ENCODE measurements at regions not wholly inside any gene's neighbourhood (a gene's known extent, or its start where the extent isn't known, plus 50 kb on each side); places are given as distances from the start of the nearest gene placed in this dataset.

DNA sequence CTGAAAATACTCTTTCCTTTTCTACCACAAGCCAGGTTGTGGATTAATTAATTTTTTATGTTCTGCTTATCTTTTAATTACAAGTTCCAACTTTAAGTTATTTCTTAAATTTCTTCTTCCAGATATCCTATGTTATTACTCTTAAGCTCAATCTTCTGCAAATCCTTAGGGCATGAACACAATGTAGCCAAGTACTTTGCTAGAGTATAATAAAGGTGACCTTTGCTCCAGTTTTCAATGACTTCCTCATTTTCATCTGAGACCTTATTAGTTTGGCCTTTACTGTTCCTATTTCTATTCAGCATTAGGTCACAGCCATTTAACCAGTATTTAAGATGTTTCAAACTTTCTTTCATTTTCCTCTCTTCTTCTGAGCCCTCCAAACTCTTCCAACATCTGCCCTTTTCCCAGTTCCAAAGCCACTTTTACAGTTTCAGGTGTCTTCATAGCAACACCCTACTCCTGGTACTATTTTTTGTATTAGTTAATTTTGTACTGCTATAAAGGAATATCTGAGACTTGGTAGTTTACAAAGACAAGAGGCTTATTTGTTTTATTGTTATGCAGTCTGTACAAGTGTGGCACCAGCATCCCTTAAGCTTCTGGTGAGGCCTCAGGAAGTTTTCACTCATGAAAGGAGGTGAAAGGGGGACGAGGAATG, 886.2 kb upstream of the GHITM start:
- no peak for DNase-seq

DNA sequence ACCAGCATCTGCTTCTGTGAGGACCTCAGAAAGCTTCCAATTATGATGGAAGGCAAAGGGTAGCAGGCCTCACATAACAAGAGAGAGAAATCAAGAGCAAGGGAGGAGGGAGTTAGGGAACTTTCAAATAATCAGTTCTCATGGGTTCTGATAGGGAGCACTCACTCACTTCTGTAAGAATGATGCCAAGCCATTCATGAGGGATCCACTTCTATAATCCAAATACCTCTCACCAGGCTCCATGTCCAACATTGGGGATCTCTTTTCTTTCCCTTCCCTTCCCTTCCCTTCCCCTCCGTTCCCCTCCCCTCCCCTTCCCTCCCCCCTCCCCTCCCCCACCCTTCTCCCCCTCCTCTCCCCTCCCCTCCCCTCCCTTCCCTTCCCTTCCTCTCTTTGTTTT, 884.6 kb upstream of the GHITM start:
- DNase-seq = no peak

- DNase-seq = no peak
Observed at GRCh38 chr10:83262434-83262833, 876.9 kb upstream of the GHITM start.

DNA sequence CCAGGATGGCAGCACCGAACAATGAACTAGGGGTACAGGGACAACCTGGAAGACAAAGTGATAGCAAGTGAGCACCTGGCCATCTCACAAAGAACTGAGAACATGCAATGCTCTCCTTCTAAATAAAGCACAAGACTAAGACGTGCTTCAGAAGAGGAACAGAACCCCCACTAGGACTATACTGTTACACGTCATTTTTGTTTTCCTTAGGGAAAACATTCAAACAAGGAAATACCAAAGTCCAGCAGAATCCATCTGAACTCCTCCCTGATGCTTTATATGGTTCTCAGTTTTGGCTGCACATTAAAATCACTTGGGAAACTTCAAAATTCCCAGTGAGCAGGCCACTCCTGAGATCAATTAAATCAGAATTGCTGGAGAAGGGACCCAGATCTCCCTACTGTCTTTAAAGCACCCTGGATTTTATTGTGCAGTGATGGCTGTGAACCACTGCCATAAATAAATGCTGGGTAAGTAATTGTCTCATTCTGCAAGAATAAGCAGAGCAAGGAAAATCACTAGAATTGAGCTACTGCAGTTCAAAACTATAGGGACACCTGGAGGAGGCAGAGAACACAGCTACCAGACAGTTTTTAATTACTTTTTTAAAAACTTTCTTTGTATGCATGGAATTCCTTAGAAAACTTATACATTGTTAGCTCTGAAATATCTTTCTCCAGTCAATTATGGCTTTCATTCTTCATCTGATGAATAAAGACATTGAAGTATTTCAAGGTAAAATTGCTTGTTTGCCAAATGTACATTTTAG, 866.5 kb upstream of the GHITM start:
- peak; percentile 81 for DNase-seq

- peak; percentile 45 for DNase-seq
Observed at GRCh38 chr10:83274088-83274487, 865.2 kb upstream of the GHITM start.

GRCh38 chr10:83276971-83277370, 862.3 kb upstream of the GHITM start:
- no peak for DNase-seq

- no peak for DNase-seq
Observed at GRCh38 chr10:83283151-83283550, 856.2 kb upstream of the GHITM start.

GRCh38 chr10:83287374-83287773, 851.9 kb upstream of the GHITM start:
- DNase-seq = no peak

GRCh38 chr10:83289373-83289772, 849.9 kb upstream of the GHITM start:
- no peak for DNase-seq

DNA sequence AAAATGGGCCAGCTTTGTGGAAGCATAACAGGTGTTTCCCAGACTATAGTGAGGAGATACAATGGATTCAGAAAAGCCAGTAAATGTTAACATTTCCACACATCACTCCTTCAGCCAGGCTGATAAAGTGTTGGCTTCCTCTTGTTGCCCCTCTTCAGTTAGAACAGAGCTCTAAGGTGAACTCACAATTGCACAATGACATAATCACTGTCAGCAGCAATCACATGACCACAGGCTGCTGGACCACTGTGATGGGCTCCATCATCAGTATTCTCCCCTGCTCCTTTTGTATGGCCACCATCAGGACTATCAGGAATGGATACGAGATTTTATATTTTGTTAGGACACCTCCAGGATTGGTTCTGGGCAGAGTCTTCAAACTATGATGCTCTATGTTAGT, 849.4 kb upstream of the GHITM start:
- DNase-seq = no peak

GRCh38 chr10:83301732-83302131, 837.6 kb upstream of the GHITM start:
- no peak for DNase-seq

GRCh38 chr10:83302623-83303022, 836.7 kb upstream of the GHITM start:
- DNase-seq = no peak

- no peak for DNase-seq
Observed at GRCh38 chr10:83310688-83311087, 828.6 kb upstream of the GHITM start.

GRCh38 chr10:83312570-83312969, 826.7 kb upstream of the GHITM start:
- DNase-seq = no peak

DNA sequence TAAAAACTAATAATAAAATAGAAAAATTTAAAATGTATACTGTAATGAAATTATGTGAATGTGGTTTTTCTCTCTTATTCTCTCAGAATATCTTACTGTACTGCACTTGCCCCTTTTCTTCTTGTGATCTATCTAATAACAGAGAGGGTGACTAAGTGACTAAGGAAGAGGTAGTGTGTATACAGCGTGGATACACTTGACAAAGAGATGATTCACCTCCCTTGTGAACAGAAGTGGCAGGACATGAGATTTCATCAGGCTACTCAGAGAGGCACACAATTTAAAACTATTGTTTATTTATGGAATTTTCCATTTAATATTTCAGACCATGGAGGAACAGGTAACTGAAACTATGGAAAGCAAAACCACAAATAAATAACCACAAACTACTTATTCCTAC, 806.6 kb upstream of the GHITM start:
- no peak for DNase-seq

GRCh38 chr10:83333566-83333965, 805.7 kb upstream of the GHITM start:
- DNase-seq = no peak

- DNase-seq = peak; percentile 89
Observed at GRCh38 chr10:83343676-83344075, 795.6 kb upstream of the GHITM start.

DNA sequence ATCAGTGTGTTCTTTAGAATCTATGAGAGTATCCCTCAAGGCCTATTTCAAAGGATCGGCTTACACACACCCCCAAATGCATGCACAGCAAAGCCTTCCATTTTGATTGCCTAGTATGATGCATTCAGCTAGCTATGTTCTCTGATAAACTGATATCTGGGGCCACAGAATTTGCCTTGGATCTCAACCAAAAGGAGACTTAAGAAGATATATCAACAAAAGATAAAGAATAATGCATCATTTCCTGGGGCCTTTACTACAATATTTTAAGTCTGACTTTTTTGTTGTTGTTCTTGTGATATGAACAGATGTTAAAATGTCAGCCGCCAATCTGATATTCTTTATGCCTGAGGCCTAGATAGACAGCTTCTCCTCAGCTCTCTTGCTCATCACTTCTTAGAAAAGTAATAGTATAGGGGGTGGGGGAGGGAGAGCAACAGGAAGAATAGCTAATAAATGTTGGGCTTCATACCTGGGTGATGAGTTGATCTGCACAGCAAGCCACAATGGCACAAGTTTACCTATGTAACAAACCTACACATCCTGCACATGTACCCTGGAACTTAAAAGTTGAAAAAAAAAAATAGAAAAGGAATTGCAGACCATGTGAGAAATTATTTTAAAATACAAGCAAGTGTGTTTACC, 792.9 kb upstream of the GHITM start:
- DNase-seq = peak; percentile 86

DNA sequence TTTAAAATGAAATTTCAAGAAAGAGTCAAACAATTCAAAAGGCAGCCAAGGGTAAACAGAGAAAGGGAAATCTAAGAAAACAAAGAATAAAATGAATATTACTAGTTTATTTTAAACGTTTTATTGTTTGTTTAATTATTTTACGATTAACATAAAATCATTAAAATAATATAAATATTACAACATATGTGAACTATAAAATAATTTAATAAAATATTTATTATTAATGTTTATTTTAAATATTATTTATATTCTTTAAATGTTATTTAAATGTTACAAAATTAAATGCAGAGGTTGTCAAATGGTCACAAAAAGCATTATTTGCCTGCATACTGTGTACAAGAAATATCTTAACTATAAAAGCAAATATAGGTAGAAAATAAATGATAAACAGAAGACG, 786.7 kb upstream of the GHITM start:
- no peak for DNase-seq

GRCh38 chr10:83354456-83354855, 784.9 kb upstream of the GHITM start:
- no peak for DNase-seq

DNA sequence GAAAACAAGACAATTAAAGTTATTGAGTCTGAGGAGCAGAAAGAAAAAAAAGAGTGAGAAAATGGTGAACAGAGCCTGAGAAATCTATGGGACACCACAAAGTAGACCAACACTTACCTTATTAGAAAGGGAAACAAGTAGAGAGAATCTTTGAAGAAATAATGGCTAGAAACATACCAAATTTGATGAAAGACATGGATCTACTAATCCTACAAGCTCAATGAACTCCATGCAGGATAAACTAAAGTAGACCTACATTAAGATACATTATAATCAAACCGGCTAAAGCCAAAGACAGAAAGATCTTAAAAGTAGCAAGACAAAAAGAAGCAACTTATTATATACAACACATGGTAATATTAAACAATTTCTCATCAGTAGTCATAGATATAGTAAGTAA, 782.3 kb upstream of the GHITM start:
- no peak for DNase-seq

- no peak for DNase-seq
Observed at GRCh38 chr10:83357627-83358026, 781.7 kb upstream of the GHITM start.

DNA sequence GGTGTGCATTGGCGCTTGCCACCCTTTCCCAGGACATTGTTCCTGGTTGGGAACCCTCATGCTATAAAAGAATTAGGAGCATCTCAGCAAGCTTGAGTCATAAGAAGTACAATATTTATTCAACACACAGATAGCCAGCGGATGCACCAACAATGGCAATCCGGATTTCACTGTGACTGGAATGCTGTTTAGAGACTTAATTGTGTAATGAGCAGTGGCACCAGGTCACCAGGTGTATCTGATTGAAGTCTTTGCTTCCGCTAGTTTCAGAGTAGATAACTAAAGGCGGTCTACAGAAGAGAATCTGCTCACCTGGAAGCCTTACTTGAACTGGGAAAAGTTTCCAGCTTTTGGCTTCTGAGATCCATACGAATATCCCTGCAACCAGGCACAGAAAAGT, 772.3 kb upstream of the GHITM start:
- DNase-seq = peak; percentile 20
